GM23338 (cell line): ENCODE measurements at regions not wholly inside any gene's neighbourhood (a gene's known extent, or its start where the extent isn't known, plus 50 kb on each side); places are given as distances from the start of the nearest gene placed in this dataset.

Experiments
- ATAC-seq: fragments of 200-7000 bp; cut with Tn5 transposase; 3 replicates; pipeline ENCODE4 v1.9.1; 2020
- DNase-seq: peaks from one replicate; pipeline ENCODE4 v3.0.0-alpha.2; 2015; ENCODE audit warnings: low spot score
- H2AFZ ChIP-seq: fragments of 200-600 bp; sonication (generic); 2 replicates; pipeline ENCODE4 v1.8.0; 2016; ENCODE audit warnings: antibody characterized with exemption, mild to moderate bottlenecking, moderate library complexity
- H3F3A ChIP-seq: fragments of 200-600 bp; sonication (generic); replicated peaks from 2 replicates; pipeline ENCODE4 v1.8.0; 2017; ENCODE audit warnings: antibody characterized with exemption, mixed run types, low read depth
- H3K27ac ChIP-seq: fragments of 200-600 bp; sonication (generic); 2 replicates; pipeline ENCODE4 v1.6.1; 2016; ENCODE audit warnings: low read depth
- H3K27me3 ChIP-seq: fragments of 200-600 bp; sonication (generic); 2 replicates; pipeline ENCODE4 v1.8.0; 2016; ENCODE audit warnings: mild to moderate bottlenecking, mixed run types, moderate library complexity; ENCODE audit not compliant: insufficient read depth
- H3K36me3 ChIP-seq: fragments of 200-600 bp; sonication (generic); 2 replicates; pipeline ENCODE4 v1.8.0; 2016; ENCODE audit warnings: mild to moderate bottlenecking; ENCODE audit not compliant: insufficient read depth
- H3K4me1 ChIP-seq: fragments of 200-600 bp; sonication (generic); 2 replicates; pipeline ENCODE4 v1.8.0; 2016; ENCODE audit warnings: mild to moderate bottlenecking, moderate library complexity; ENCODE audit not compliant: insufficient read depth
- H3K4me2 ChIP-seq: fragments of 200-600 bp; sonication (generic); 2 replicates; pipeline ENCODE4 v1.7.1; 2017; ENCODE audit warnings: mixed run types
- H3K4me3 ChIP-seq: fragments of 200-600 bp; sonication (generic); 2 replicates; pipeline ENCODE4 v1.6.1; 2016; ENCODE audit warnings: mixed run types
- H3K79me2 ChIP-seq: fragments of 200-600 bp; sonication (generic); replicated peaks from 2 replicates; pipeline ENCODE4 v1.8.0; 2017; ENCODE audit warnings: mild to moderate bottlenecking; ENCODE audit not compliant: insufficient read depth
- H3K9me2 ChIP-seq: fragments of 200-600 bp; sonication (generic); 2 replicates; pipeline ENCODE4 v1.8.0; 2017; ENCODE audit not compliant: insufficient read depth
- H4K20me1 ChIP-seq: fragments of 200-600 bp; sonication (generic); replicated peaks from 2 replicates; pipeline ENCODE4 v1.8.0; 2017; ENCODE audit warnings: mild to moderate bottlenecking; ENCODE audit not compliant: insufficient read depth
- H3K27ac Mint-ChIP-seq: 2 replicates; pipeline ENCODE4 v1.8.0; 2020; ENCODE audit warnings: inconsistent platforms, mild to moderate bottlenecking, moderate library complexity, mixed read lengths
- H3K27me3 Mint-ChIP-seq: 3 replicates; pipeline ENCODE4 v1.8.0; 2022; ENCODE audit warnings: low read depth, mild to moderate bottlenecking, moderate library complexity, mixed read lengths, inconsistent platforms; ENCODE audit not compliant: insufficient read depth, poor library complexity
- H3K36me3 Mint-ChIP-seq: 3 replicates; pipeline ENCODE4 v1.8.0; 2021; ENCODE audit warnings: low read depth, mild to moderate bottlenecking, inconsistent platforms, moderate library complexity, mixed read lengths
- H3K4me1 Mint-ChIP-seq: 3 replicates; pipeline ENCODE4 v1.8.0; 2020; ENCODE audit warnings: mild to moderate bottlenecking, inconsistent platforms, mixed read lengths
- H3K4me3 Mint-ChIP-seq: 3 replicates; pipeline ENCODE4 v1.8.0; 2021; ENCODE audit warnings: moderate library complexity, mild to moderate bottlenecking, inconsistent platforms, mixed read lengths
- H3K9me3 Mint-ChIP-seq: 3 replicates; pipeline ENCODE4 v1.8.0; 2020; ENCODE audit warnings: moderate library complexity, mild to moderate bottlenecking, inconsistent platforms, mixed read lengths
- CREB1 ChIP-seq: fragments of 250-450 bp; sonication (Bioruptor Pico); IDR thresholded peaks from 2 replicates; pipeline ENCODE4 v1.5.0; 2020; ENCODE audit warnings: low read depth, mild to moderate bottlenecking, moderate library complexity
- EZH2 ChIP-seq: fragments of 200-600 bp; sonication (generic); IDR thresholded peaks from one replicate; pipeline ENCODE4 v1.8.0; 2017; ENCODE audit warnings: antibody characterized with exemption, mild to moderate bottlenecking, low read depth; ENCODE audit not compliant: unreplicated experiment
- EZH2phosphoT487 ChIP-seq: fragments of 200-600 bp; sonication (generic); IDR thresholded peaks from one replicate; pipeline ENCODE4 v1.8.1; 2018; ENCODE audit warnings: antibody characterized with exemption; ENCODE audit not compliant: unreplicated experiment
- JUNB ChIP-seq: IDR thresholded peaks from one replicate; pipeline ENCODE4 v1.6.1; 2016; ENCODE audit warnings: antibody characterized with exemption; ENCODE audit not compliant: unreplicated experiment
- NANOG ChIP-seq: IDR thresholded peaks from 2 replicates; pipeline ENCODE4 v1.6.1; 2016; ENCODE audit warnings: antibody characterized with exemption, borderline replicate concordance
- POLR2AphosphoS5 ChIP-seq: IDR thresholded peaks from 2 replicates; pipeline ENCODE4 v1.6.1; 2016; ENCODE audit warnings: antibody characterized with exemption, low read depth
- REST ChIP-seq: IDR thresholded peaks from one replicate; pipeline ENCODE4 v1.6.1; 2018; ENCODE audit warnings: antibody characterized with exemption; ENCODE audit not compliant: unreplicated experiment
- STAT1 ChIP-seq: IDR thresholded peaks from one replicate; pipeline ENCODE4 v1.6.1; 2016; ENCODE audit warnings: antibody characterized with exemption; ENCODE audit not compliant: unreplicated experiment
- ZNF114 ChIP-seq: fragments of 250-450 bp; sonication (Bioruptor Pico); IDR thresholded peaks from 2 replicates; pipeline ENCODE4 v1.5.0; 2020; ENCODE audit warnings: mild to moderate bottlenecking, moderate library complexity
- ZNF331 ChIP-seq: fragments of 250-450 bp; sonication (Bioruptor Pico); IDR thresholded peaks from 2 replicates; pipeline ENCODE4 v1.5.0; 2020; ENCODE audit warnings: low read depth, mild to moderate bottlenecking, moderate library complexity
- ZNF462 ChIP-seq: fragments of 250-450 bp; sonication (Bioruptor Pico); IDR thresholded peaks from 2 replicates; pipeline ENCODE4 v1.5.0; 2020; ENCODE audit warnings: mild to moderate bottlenecking, moderate library complexity
- TF ChIP-seq, protein P1 (sequence below): IDR thresholded peaks from 2 replicates; pipeline ENCODE4 v1.6.1; 2016; ENCODE audit warnings: antibody characterized with exemption
- TF ChIP-seq, protein P2 (sequence below), 2 experiments: fragments of 200-600 bp in 1 of 2; sonication (generic) in 1 of 2; conservative IDR thresholded peaks; 2 replicates each; pipeline versions ENCODE4 v1.5.1 to v1.6.1; 2016 to 2017; ENCODE audit warnings: antibody characterized with exemption in 2 of 2, low read depth in 2 of 2, mild to moderate bottlenecking in 2 of 2, moderate library complexity in 1 of 2

DNA sequence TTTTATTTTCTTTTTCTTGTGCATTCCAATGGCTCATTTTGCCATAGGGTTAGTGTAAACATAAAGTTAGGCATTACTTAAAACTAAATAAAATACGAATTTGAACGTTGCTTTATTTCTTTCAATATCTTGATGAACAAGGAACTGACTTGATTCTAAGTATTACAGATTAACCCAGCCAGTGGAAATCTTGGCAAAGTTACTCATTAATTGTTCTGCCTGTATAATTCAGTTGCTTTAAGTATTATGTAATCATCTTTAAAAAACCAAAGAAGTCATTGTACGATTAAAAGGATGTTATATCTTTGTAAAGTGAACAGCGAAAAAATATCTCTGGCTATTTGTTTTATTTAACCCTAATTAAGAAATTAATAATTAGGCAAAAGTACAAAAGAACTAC lies 737.9 kb upstream of the BCHE start:
- Histone ChIP-seq H3K4me3 (no peak overlapping the region), H4K20me1 (no peaks in the 10 kb centered on the region), H3K4me1 (no peaks in the 10 kb centered on the region), H3K36me3 (no peaks in the 10 kb centered on the region; the same call in 1 of the 2 replicates), H3K27me3 (no peaks in the 10 kb centered on the region), H3K9me2 (no peaks in the 10 kb centered on the region), H2AFZ (no peak overlapping the region), H3K4me2 (no peak overlapping the region), H3K79me2 (no peaks in the 10 kb centered on the region), H3F3A (no peaks in the 10 kb centered on the region), H3K27ac (no peak overlapping the region)
- Mint-ChIP-seq H3K4me1 (no peaks in the 10 kb centered on the region), H3K36me3 (peaks cover 10% of the 10 kb centered on the region; the same call in 2 of the 3 replicates), H3K27ac (no peak overlapping the region), H3K9me3 (peaks cover 11% of the 10 kb centered on the region), H3K4me3 (no peak overlapping the region), H3K27me3 (no peaks in the 10 kb centered on the region)
- TF ChIP-seq STAT1 (no peak), CREB1 (CRISPR knock-in tag) (no peak), EZH2phosphoT487 (no peak), ZNF114 (CRISPR knock-in tag) (no peak), EZH2 (no peak), NANOG (no peak), ZNF462 (CRISPR knock-in tag) (no peak), REST (no peak), POLR2AphosphoS5 (no peak), JUNB (no peak), ZNF331 (CRISPR knock-in tag) (no peak)
- TF ChIP-seq, protein P1, sequence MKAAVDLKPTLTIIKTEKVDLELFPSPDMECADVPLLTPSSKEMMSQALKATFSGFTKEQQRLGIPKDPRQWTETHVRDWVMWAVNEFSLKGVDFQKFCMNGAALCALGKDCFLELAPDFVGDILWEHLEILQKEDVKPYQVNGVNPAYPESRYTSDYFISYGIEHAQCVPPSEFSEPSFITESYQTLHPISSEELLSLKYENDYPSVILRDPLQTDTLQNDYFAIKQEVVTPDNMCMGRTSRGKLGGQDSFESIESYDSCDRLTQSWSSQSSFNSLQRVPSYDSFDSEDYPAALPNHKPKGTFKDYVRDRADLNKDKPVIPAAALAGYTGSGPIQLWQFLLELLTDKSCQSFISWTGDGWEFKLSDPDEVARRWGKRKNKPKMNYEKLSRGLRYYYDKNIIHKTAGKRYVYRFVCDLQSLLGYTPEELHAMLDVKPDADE = no peak
- TF ChIP-seq, protein P2, sequence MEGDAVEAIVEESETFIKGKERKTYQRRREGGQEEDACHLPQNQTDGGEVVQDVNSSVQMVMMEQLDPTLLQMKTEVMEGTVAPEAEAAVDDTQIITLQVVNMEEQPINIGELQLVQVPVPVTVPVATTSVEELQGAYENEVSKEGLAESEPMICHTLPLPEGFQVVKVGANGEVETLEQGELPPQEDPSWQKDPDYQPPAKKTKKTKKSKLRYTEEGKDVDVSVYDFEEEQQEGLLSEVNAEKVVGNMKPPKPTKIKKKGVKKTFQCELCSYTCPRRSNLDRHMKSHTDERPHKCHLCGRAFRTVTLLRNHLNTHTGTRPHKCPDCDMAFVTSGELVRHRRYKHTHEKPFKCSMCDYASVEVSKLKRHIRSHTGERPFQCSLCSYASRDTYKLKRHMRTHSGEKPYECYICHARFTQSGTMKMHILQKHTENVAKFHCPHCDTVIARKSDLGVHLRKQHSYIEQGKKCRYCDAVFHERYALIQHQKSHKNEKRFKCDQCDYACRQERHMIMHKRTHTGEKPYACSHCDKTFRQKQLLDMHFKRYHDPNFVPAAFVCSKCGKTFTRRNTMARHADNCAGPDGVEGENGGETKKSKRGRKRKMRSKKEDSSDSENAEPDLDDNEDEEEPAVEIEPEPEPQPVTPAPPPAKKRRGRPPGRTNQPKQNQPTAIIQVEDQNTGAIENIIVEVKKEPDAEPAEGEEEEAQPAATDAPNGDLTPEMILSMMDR (conservative IDR thresholded peaks at IDR 0.05; ENCODE audit: low read depth in 2 of 2) = no peak
- DNase-seq = no peak
- no peak for ATAC-seq
